RKO (cell line): ENCODE measurements at regions not wholly inside any gene's neighbourhood (a gene's known extent, or its start where the extent isn't known, plus 50 kb on each side); places are given as distances from the start of the nearest gene placed in this dataset.

Experiments used
- DNase-seq: peaks from one replicate; pipeline ENCODE4 v3.0.0-alpha.2; 2016; ENCODE audit warnings: low spot score

- no peak for DNase-seq
Observed at GRCh38 chr3:22593638-22594037, 609.5 kb upstream of the UBE2E2 start.

DNA sequence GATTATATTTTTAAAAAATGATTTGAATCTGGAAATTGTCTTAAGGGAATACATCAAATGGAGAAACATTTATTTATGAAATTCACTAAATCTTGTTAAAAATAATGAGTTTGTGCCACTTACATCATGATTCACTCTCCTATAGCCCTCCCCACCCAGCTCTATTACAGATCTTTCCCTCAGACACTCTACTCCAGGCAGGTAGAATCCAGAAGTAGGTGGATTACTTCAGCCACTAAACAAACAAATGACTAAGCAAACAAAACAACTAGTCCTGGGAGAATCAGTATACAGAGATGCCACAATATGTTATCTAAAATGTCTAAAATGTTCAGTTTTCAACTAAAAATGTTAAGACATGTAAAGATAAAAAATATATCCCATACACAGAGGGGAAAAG lies 608.1 kb upstream of the UBE2E2 start:
- no peak for DNase-seq

DNA sequence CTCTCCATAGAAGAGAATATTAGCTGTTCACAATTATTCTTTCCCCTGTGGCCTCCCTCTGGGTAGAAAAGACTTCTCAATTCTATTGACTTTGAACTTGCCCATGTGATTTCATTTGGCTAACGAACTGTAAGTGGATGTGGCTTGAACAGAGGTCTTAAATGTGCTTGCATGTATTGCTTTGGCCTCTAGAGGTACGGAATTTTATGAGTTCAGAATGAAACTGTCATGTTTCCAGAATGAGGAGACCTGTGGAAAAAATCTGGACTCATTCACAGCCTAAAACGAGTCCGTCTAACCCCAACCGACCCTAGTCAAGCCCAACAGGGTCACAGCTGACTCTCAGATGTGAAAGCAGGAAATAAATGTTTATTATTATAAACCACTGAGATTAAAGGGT lies 596.7 kb upstream of the UBE2E2 start:
- DNase-seq = no peak

GRCh38 chr3:22606938-22607337 lies 596.2 kb upstream of the UBE2E2 start:
- no peak for DNase-seq

DNA sequence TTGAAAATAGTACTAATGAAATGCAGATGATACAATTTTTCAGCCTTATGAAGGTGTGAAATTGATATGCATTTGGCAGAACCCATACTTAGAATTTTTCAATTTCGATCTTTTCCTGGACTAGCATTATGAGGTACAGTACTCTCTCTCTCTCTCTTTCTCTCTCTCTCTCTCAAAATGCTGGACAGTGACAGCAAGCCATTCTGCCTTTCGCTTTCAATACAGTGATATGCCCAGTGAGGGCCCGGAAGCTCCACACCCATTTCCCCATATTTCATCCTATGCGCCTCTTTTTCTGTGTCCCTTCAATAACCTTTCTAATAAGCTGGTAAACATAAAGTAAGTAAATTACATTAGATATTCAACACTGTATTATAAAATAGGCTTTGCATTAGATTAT lies 595.0 kb upstream of the UBE2E2 start:
- no peak for DNase-seq

DNA sequence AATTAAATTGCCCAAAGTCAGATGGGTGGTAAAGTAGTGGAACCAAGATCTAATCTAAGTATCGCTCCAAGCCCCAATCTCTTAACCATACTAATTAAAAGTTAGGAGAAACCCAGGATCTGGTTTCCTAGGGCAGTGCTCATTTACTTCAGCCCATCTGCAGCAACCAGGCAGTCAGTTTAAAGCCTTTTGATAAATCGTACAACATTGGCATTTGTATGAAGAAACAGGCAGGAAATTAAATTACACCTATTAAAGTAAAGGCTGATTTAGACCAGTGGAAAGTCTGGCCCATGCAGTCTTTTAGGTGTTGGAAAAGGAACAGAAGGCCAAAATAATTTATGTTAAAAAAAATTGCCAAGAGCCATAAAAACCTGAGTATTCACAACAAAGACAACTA lies 594.4 kb upstream of the UBE2E2 start:
- DNase-seq = no peak

- no peak for DNase-seq
Observed at GRCh38 chr3:22609139-22609538, 594.0 kb upstream of the UBE2E2 start.

DNA sequence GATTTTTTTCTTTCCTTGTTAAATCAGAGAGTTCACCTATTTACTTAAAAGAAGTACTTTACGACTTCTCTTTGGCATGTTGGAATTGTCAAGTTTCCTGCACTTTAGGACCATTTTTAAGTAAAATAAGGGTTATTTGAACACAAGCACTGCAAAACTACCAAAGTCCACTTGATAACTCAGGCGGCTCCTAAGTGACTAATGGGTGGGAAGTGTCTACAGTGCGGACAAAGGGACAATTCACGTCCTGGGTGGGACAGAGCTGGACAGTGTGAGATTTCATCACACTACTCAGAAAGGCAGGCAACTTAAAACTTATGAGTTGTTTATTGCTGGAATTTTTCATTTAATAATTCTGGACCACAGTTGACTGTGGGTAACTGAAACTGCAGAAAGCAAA lies 590.2 kb upstream of the UBE2E2 start:
- no peak for DNase-seq

GRCh38 chr3:22615790-22616189 lies 587.3 kb upstream of the UBE2E2 start:
- DNase-seq = no peak

DNA sequence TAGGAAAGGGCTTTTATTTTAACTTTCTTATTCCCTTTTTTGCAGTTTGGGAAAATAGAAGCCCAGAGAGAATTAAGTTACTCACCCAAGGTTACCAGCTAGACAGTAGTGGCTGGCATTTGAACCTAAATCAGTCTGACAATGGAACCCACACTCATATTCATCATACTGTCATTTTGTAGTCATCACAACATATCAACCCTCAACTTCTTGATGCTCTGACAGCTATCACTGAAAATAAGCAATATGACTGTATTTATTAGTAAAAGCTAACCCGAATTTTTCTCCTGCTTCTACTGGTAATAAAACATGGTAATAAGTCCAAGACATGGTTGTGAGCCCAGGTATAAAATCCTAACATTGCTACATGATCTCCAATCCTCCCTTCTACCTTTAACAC lies 585.8 kb upstream of the UBE2E2 start:
- DNase-seq = no peak

GRCh38 chr3:22620498-22620897 lies 582.6 kb upstream of the UBE2E2 start:
- no peak for DNase-seq

DNA sequence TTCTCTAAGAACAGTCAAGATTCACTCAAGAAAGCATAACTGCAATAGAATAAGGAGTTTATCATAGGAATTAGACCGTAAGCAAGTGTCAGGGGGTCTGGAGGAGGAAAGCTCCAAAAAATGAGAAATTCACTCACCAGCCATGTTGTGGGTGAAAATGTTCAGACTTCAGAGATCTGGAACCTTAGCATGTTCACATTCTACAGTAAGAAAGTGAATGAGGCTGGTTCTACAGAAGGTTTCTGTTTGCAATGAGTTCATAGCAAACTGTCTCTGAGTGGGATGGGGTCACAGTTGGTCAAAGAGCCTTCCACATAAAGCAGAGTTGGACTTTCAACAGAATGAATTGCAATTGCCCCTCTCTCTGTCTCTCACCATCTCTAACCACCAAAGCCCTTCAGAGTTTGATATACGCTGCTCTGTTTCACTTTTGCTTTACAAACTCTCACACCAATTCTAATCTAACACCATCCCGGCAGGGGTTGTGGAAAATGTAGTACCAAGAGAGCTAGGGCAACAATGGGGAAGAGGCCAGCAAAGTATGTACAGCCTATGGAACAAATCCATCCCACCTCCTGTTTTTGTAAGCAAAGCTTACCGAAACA lies 581.8 kb upstream of the UBE2E2 start:
- no peak for DNase-seq

- DNase-seq = no peak
Observed at GRCh38 chr3:22627993-22628499, 575.1 kb upstream of the UBE2E2 start.

DNA sequence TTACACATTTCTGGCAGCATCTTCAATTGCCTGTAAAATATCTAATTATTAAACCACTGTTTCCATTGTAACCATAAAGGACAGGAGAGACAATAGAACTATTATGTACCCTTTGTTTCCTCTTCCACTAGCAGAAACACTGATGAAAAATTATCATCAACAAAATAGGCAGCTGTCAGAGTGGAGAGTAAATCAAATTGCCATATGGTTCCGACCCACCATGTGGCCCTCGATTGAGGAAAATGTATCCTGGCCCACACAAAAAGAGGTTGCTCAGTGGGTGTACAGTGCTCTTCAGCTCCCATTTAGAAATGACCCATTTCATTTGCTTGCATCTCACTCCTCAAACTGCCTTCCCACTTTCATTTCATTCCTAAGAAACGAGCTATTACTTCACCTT lies 570.6 kb upstream of the UBE2E2 start:
- DNase-seq = no peak

GRCh38 chr3:22634433-22634832 lies 568.7 kb upstream of the UBE2E2 start:
- no peak for DNase-seq

DNA sequence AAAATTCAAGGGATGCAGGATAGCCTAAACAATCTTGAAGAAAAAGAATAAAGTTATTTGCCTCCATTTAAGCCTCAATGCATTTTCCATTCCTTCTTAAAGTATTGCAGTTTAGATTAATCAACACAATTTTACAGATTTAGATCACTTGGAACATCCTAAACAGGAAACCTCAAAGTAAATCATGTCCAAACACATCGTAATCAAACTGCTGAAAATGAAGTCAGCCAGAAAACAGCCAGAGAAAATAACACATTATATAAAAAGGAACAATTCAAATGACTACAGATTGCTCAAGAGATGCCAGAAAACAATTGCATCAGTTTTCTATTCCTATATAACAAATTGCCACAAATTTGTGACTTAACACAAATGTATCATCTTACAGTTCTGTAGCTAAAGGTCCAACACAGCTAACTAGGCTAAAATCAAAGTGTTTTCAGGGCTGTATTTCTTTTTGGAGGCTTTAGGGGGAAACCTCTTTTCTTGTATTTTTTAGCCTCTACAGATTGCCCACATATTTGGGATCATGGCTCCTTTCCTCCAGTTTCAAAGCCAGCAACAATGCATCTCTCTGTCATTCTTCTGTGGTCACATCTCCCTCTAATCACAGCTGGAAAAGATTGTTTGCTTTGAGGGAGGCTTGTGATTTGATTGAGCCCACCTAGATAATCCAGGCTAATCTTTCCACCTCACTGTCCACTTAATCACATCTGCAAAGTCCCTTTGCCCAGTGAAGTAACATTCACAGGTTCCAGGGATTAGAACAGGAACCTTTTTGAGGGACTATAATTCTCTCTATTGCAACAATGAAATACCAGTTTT lies 543.3 kb upstream of the UBE2E2 start:
- DNase-seq = no peak

DNA sequence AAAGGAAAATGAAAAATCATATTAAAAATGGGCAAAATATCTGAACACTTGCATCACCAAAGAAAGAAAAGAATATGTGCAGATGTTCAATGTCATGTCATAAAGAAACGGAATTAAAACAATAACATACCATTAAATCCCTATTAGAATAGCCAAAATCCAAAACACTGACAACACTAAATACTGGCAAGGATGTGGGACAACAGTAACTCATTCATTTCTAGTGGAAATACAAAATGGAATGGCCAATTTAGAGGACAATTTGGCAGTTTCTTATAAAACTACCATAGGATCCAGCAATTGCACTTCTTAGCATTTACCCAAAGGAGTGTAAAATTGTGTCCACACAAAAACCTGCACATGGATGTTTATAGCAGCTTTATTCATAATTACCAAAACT lies 542.5 kb upstream of the UBE2E2 start:
- no peak for DNase-seq

DNA sequence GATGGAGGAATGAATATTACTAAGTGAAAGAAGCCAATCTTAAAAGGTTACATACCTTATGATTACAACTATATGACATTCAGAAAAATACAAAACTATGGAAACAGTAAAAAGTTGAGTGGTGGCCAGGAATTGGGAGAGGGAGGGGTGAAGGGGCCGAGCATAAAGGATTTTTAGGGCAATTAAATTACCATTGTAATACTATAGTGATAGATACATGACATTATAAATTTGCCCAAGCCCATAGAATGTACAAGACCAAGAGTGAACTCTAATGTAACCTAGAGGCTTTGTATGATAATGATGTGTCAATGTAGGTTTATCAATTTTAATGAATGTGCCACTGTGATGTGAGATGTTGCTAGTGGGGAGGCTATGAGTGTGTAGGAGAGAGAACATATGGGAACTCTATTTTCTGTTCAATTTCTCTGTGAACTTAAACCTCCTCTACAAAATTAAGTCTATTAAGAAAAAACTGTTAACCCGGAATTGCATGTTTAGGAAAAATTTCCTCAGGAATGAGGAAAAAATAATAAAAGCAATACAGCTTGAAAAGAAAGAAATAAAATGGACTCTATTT lies 541.9 kb upstream of the UBE2E2 start:
- no peak for DNase-seq

- DNase-seq = no peak
Observed at GRCh38 chr3:22665528-22665927, 537.6 kb upstream of the UBE2E2 start.

- no peak for DNase-seq
Observed at GRCh38 chr3:22666736-22667135, 536.4 kb upstream of the UBE2E2 start.

DNA sequence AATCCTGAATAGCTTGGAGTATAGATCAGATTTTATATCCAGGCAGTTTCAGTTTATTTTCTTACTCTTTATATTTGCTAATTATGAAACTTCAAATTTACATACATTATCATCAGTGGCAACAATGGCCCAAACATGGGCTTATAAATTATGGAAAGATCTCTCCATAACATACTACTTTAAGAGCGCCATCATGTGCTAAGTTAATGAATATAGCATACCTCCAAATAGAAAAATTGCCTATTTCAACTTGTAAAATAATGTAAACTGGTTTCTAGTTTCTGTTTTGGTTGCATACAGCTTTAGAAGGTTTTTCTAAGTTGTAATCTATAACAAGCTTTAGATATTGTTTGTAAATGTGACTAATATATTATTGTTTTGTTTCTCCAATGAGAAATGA lies 531.3 kb upstream of the UBE2E2 start:
- DNase-seq = no peak

- DNase-seq = no peak
Observed at GRCh38 chr3:22684739-22685138, 518.4 kb upstream of the UBE2E2 start.

DNA sequence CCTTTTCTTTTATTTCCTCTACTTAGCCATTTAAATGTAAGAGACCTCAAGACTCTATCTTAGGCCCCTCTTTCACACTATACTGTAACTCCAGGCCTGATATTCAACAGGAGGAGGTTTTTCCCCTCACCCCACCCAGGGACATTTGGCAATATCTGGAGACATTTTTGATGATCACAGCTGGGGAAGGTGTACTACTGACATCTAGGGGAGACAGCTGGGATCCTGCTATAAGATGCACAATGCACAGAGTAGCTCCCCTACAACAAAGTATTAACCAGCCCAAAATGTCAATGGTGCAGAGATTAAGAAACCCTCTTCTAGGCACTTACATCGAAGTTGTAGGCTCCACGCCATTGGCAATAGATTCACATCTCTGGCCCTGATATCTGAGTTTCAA lies 517.5 kb upstream of the UBE2E2 start:
- peak; percentile 30 for DNase-seq
